HG03354 (cell line): ENCODE measurements at regions not wholly inside any gene's neighbourhood (a gene's known extent, or its start where the extent isn't known, plus 50 kb on each side); places are given as distances from the start of the nearest gene placed in this dataset.
A peak's percentile ranks its signal among the peaks of the same experiment; 100 is the strongest.

ENCODE experiments used
- ATAC-seq: cut with Tn5 transposase; IDR thresholded peaks from one replicate; pipeline ENCODE4 v1.9.1; 2021; ENCODE audit warnings: mild to moderate bottlenecking; ENCODE audit not compliant: unreplicated experiment, poor library complexity, severe bottlenecking

- ATAC-seq, result no peak
Observed at GRCh38 chr10:4067931-4068561, 283.0 kb upstream of the KLF6 start.

GRCh38 chr10:4067531-4067930, 282.5 kb upstream of the KLF6 start:
- peak; percentile 43 for ATAC-seq

GRCh38 chr10:4066581-4067390, 281.8 kb upstream of the KLF6 start:
- ATAC-seq, result peak; percentile 39

GRCh38 chr10:4064489-4064888, 279.5 kb upstream of the KLF6 start:
- no peak for ATAC-seq

GRCh38 chr10:4063717-4064116, 278.7 kb upstream of the KLF6 start:
- ATAC-seq, result no peak

GRCh38 chr10:4062751-4063150, 277.7 kb upstream of the KLF6 start:
- ATAC-seq, result no peak

- ATAC-seq, result no peak
Observed at GRCh38 chr10:4062072-4062471, 277.1 kb upstream of the KLF6 start.

- ATAC-seq, result no peak
Observed at GRCh38 chr10:4061441-4061951, 276.5 kb upstream of the KLF6 start.

GRCh38 chr10:4059471-4060138, 274.6 kb upstream of the KLF6 start:
- ATAC-seq, result no peak

- ATAC-seq, result no peak
Observed at GRCh38 chr10:4058514-4059029, 273.6 kb upstream of the KLF6 start.

- no peak for ATAC-seq
Observed at GRCh38 chr10:4057725-4058513, 272.9 kb upstream of the KLF6 start.

GRCh38 chr10:4057021-4057420, 272.0 kb upstream of the KLF6 start:
- ATAC-seq, result no peak

- no peak for ATAC-seq
Observed at GRCh38 chr10:4054656-4055435, 269.8 kb upstream of the KLF6 start.

GRCh38 chr10:4053940-4054339, 268.9 kb upstream of the KLF6 start:
- ATAC-seq, result no peak

GRCh38 chr10:4051641-4052151, 266.7 kb upstream of the KLF6 start:
- no peak for ATAC-seq

- no peak for ATAC-seq
Observed at GRCh38 chr10:4051011-4051640, 266.1 kb upstream of the KLF6 start.

- ATAC-seq, result no peak
Observed at GRCh38 chr10:4050061-4050460, 265.1 kb upstream of the KLF6 start.

GRCh38 chr10:4049348-4049747, 264.3 kb upstream of the KLF6 start:
- ATAC-seq, result no peak
